MM.1S (cell line): ENCODE measurements at regions not wholly inside any gene's neighbourhood (a gene's known extent, or its start where the extent isn't known, plus 50 kb on each side); places are given as distances from the start of the nearest gene placed in this dataset.
"Not testable (repeated sequence)": the region's sequence is repeated elsewhere in the genome, so short reads cannot be mapped to it uniquely, and the experiment has no call there.

Experiments
- DNase-seq: peaks from one replicate; pipeline ENCODE4 v3.0.0-alpha.2; 2015
- H2AFZ ChIP-seq: fragments of 300-600 bp; sonication (generic); 2 replicates; pipeline ENCODE4 v1.6.0; 2016; ENCODE audit warnings: antibody characterized with exemption, low read length
- H3F3A ChIP-seq: fragments of 300-600 bp; sonication (generic); 2 replicates; pipeline ENCODE4 v1.6.1; 2016; ENCODE audit warnings: mild to moderate bottlenecking, antibody characterized with exemption, low read length, moderate library complexity, mixed read lengths; ENCODE audit not compliant: insufficient read depth
- H3K27ac ChIP-seq: fragments of 300-600 bp; sonication (generic); 2 replicates; pipeline ENCODE4 v1.5.1; 2016; ENCODE audit warnings: mild to moderate bottlenecking, low read length
- H3K27me3 ChIP-seq: fragments of 300-600 bp; sonication (generic); replicated peaks from 2 replicates; pipeline ENCODE4 v1.6.0; 2016; ENCODE audit warnings: low read length; ENCODE audit not compliant: insufficient read depth
- H3K36me3 ChIP-seq: fragments of 300-600 bp; sonication (generic); replicated peaks from 2 replicates; pipeline ENCODE4 v1.6.1; 2016; ENCODE audit warnings: mild to moderate bottlenecking, low read length, mixed read lengths; ENCODE audit not compliant: insufficient read depth
- H3K4me1 ChIP-seq: fragments of 300-600 bp; sonication (generic); 2 replicates; pipeline ENCODE4 v1.6.1; 2016; ENCODE audit warnings: low read length, mixed read lengths
- H3K4me2 ChIP-seq: fragments of 300-600 bp; sonication (generic); 2 replicates; pipeline ENCODE4 v1.6.0; 2016; ENCODE audit warnings: low read depth, low read length
- H3K4me3 ChIP-seq: fragments of 300-600 bp; sonication (generic); 2 replicates; pipeline ENCODE4 v1.5.1; 2016; ENCODE audit warnings: low read length, mixed read lengths
- H3K79me2 ChIP-seq: fragments of 300-600 bp; sonication (generic); 2 replicates; pipeline ENCODE4 v1.6.1; 2016; ENCODE audit warnings: mixed run types, low read length, mixed read lengths
- H3K9ac ChIP-seq: fragments of 300-600 bp; sonication (generic); 2 replicates; pipeline ENCODE4 v1.6.1; 2016; ENCODE audit warnings: low read length, mixed read lengths
- H3K9me2 ChIP-seq: fragments of 300-600 bp; sonication (generic); replicated peaks from 2 replicates; pipeline ENCODE4 v1.6.1; 2016; ENCODE audit warnings: mild to moderate bottlenecking, low read length, mixed read lengths; ENCODE audit not compliant: insufficient read depth
- H3K9me3 ChIP-seq: fragments of 300-600 bp; sonication (generic); replicated peaks from 2 replicates; pipeline ENCODE4 v1.6.1; 2016; ENCODE audit warnings: mild to moderate bottlenecking, low read length, mixed read lengths; ENCODE audit not compliant: insufficient read depth
- H4K20me1 ChIP-seq: fragments of 300-600 bp; sonication (generic); 2 replicates; pipeline ENCODE4 v1.6.1; 2016; ENCODE audit warnings: mild to moderate bottlenecking, low read length, moderate library complexity, mixed read lengths; ENCODE audit not compliant: insufficient read depth
- CTCF ChIP-seq: fragments of 300-600 bp; sonication (generic); IDR thresholded peaks from 2 replicates; pipeline ENCODE4 v1.5.1; 2016; ENCODE audit warnings: antibody characterized with exemption, low read length, mixed read lengths
- EZH2 ChIP-seq: fragments of 300-600 bp; sonication (generic); optimal IDR thresholded peaks from 2 replicates; pipeline ENCODE3; 2017; ENCODE audit warnings: low read depth, mild to moderate bottlenecking, antibody characterized with exemption, low read length, mixed read lengths
- EZH2phosphoT487 ChIP-seq: fragments of 300-600 bp; sonication (generic); IDR thresholded peaks from 2 replicates; pipeline ENCODE4 v1.6.1; 2018; ENCODE audit warnings: antibody characterized with exemption, low read length

DNA sequence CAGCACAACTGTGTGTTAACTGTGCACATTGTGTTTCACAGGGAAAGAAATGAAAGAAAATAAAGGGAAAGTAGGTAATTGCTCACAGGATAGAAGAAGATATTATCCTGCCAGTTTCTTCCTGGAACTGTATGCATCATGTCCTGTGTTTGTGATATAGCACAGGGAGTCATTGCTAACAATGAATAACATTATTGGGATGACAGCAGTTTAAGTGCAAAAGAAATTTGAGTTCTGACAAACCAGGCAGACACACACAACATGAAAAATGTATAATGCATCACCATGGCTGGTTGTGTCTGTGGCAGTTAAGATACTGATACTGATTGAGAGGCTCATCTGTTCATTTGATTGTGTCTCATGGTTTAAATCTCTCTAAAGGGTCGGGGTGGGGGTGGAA lies 145.4 kb downstream of the SPATA31D1 start:
- Histone ChIP-seq H3K36me3 (no peaks in the 10 kb centered on the region), H3F3A (no peaks in the 10 kb centered on the region), H3K9me2 (no peaks in the 10 kb centered on the region), H3K27ac (no peak overlapping the region), H3K4me3 (no peak overlapping the region), H3K9ac (no peak overlapping the region), H3K9me3 (no peaks in the 10 kb centered on the region), H3K4me2 (no peak overlapping the region), H3K79me2 (no peaks in the 10 kb centered on the region), H2AFZ (no peak overlapping the region), H3K4me1 (no peaks in the 10 kb centered on the region), H4K20me1 (no peaks in the 10 kb centered on the region), H3K27me3 (no peaks in the 10 kb centered on the region)
- DNase-seq = no peak
- TF ChIP-seq CTCF = no peak
- no peak for TF ChIP-seq EZH2
- no peak for TF ChIP-seq EZH2phosphoT487

DNA sequence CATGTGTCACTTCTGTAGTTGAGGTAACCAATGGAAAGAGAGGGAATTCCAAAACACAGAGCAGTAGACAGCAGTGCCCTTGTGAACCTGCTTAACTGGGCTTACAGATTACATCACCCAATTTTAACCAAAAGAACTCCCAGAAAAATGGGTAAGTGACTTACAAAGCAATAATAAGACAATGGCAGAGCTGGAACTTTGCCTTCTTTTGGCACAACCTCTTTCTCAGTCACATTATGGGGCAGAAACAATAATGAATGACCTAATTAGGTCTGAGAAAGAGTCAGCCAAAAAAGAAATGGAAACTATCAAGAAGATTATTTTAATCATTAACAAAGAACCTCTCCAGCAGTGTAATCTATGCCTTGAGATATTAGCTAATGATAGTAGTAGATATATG lies 146.5 kb downstream of the SPATA31D1 start:
- H3K9me2 ChIP-seq = no peaks in the 10 kb centered on the region
- H2AFZ ChIP-seq = no peak overlapping the region

GRCh38 chr9:82138081-82138480 lies 149.5 kb downstream of the SPATA31D1 start:
- H3K4me2 ChIP-seq = not testable (repeated sequence)

More for the DNA sequence above, 146.5 kb downstream of the SPATA31D1 start:
- Histone ChIP-seq H4K20me1 (no peaks in the 10 kb centered on the region), H3K27me3 (no peaks in the 10 kb centered on the region), H3K79me2 (no peaks in the 10 kb centered on the region), H3K4me2 (no peak overlapping the region), H3K9me3 (no peaks in the 10 kb centered on the region), H3K27ac (no peak overlapping the region), H3F3A (no peaks in the 10 kb centered on the region), H3K4me1 (no peaks in the 10 kb centered on the region), H3K9ac (no peak overlapping the region), H3K36me3 (no peaks in the 10 kb centered on the region), H3K4me3 (no peak overlapping the region)
- no peak for DNase-seq
- TF ChIP-seq EZH2 (no peak), CTCF (no peak), EZH2phosphoT487 (no peak)

DNA sequence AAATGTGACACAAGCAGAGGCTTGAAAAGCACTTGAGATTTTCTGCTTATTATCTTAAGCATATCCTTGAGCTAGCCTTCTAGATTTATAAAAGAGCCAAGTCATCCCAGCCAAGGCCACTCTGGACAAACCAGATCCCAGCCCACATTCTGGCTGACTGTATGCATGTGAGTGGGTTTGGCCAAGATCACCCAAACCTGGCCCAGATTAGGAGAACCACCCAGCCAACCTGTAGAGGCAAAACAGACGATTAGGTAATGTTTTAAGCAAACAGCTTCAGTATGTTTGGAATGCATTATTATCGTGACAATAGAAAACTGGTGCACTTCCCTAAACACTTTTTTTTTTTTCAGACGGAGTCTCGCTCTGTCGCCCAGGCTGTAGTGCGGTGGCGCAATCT lies 151.9 kb downstream of the SPATA31D1 start:
- Histone ChIP-seq H3K9ac (no peak overlapping the region), H3K79me2 (no peaks in the 10 kb centered on the region), H3K27me3 (no peaks in the 10 kb centered on the region), H3K9me2 (no peaks in the 10 kb centered on the region), H3K4me2 (no peak overlapping the region), H3K36me3 (no peaks in the 10 kb centered on the region), H2AFZ (no peak overlapping the region), H3K9me3 (no peaks in the 10 kb centered on the region), H3K4me1 (no peaks in the 10 kb centered on the region), H4K20me1 (no peaks in the 10 kb centered on the region), H3K27ac (no peak overlapping the region), H3K4me3 (no peak overlapping the region), H3F3A (no peaks in the 10 kb centered on the region)
- no peak for TF ChIP-seq EZH2phosphoT487
- no peak for TF ChIP-seq CTCF
- no peak for TF ChIP-seq EZH2
- no peak for DNase-seq

More at GRCh38 chr9:82138081-82138480, 149.5 kb downstream of the SPATA31D1 start:
- H3K9me2 ChIP-seq, H3K9ac ChIP-seq, H3F3A ChIP-seq, H3K79me2 ChIP-seq, H3K4me1 ChIP-seq, H4K20me1 ChIP-seq, H2AFZ ChIP-seq, H3K27ac ChIP-seq, DNase-seq, H3K9me3 ChIP-seq, H3K27me3 ChIP-seq, H3K36me3 ChIP-seq, H3K4me3 ChIP-seq: not testable (repeated sequence)
